Natural killer cell treated with Interleukin-12 subunit alpha and Interleukin-12 subunit beta and Interleukin-15 and Interleukin-18, amount 100 ng/mL, for 72 hours (primary cell): ENCODE measurements at regions not wholly inside any gene's neighbourhood (a gene's known extent, or its start where the extent isn't known, plus 50 kb on each side); places are given as distances from the start of the nearest gene placed in this dataset.

Experiments
- ATAC-seq, 2 donors: fragments of 150-1000 bp; cut with Tn5 transposase in 1 of 2; sonication (Bioruptor Pico), chemical (Tn5 transposase) in 1 of 2; 2 replicates each; pipeline ENCODE4 v1.10.0; 2021
- DNase-seq: peaks from one replicate; pipeline ENCODE4 v3.0.0; 2022; ENCODE audit warnings: low spot score
- H3K27ac Mint-ChIP-seq, 2 donors: 1 replicate in 1 of 2; 2 replicates in 1 of 2; pipeline ENCODE4 v1.8.0; 2022; ENCODE audit warnings: mixed read lengths in 2 of 2, mild to moderate bottlenecking in 1 of 2, moderate library complexity in 1 of 2
- H3K27me3 Mint-ChIP-seq, 2 donors: 1 replicate in 1 of 2; 2 replicates in 1 of 2; pipeline ENCODE4 v1.8.0; 2022; ENCODE audit warnings: mixed read lengths in 2 of 2
- H3K36me3 Mint-ChIP-seq: one replicate; pipeline ENCODE4 v1.8.0; 2022; ENCODE audit warnings: mixed read lengths
- H3K4me1 Mint-ChIP-seq, 2 donors: 1 replicate in 1 of 2; 2 replicates in 1 of 2; pipeline ENCODE4 v1.8.0; 2022; ENCODE audit warnings: low read depth in 2 of 2, mixed read lengths in 2 of 2, mild to moderate bottlenecking in 1 of 2
- H3K4me3 Mint-ChIP-seq: one replicate; pipeline ENCODE4 v1.8.0; 2022; ENCODE audit warnings: mixed read lengths
- H3K9me3 Mint-ChIP-seq: 2 replicates; pipeline ENCODE4 v1.8.0; 2022; ENCODE audit warnings: mixed read lengths

DNA sequence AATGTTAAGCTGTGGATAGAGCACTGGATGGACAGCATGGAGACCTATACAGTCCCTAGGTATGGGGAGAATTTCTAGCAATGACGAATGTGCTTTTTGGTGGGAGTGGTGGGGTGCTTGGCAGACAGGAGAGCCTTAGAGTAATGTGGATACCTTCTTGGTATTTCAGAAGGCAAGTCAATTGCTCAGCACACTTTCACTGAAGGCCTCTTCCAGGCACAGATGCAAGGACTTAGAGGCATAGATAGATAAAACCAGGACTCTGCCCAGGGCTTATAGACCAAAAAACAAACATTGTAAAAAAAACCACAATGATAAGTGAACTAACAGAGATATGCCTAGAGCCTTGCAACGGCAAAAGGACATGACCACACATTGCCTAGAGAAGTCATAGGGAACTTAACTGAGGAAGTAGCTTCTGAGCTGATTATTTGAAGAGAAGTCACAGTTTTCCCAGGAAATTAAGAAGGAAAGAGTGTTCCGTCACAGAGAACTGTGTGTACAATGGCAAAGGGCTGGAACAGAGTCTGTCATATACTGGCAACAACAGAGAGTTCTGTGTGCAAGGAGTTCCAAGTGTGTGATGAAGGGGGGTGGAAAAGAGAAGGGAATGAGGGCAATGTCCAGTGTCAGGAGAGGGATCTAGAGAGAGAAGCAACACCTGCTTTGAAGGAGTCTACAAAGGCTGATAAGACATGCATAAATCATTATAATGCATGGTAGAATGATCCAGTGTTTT, 65.9 kb upstream of the PICALM start:
- Mint-ChIP-seq H3K4me1 (peaks cover 28 to 36% of the 10 kb centered on the region in 2 donors), H3K9me3 (peaks cover 6% of the 10 kb centered on the region), H3K36me3 (peaks cover 4% of the 10 kb centered on the region), H3K27me3 (no peaks in the 10 kb centered on the region), H3K27ac (peak overlapping the region; percentile 7 to 66), H3K4me3 (no peak overlapping the region)
- DNase-seq (no peak), ATAC-seq (no peak)

DNA sequence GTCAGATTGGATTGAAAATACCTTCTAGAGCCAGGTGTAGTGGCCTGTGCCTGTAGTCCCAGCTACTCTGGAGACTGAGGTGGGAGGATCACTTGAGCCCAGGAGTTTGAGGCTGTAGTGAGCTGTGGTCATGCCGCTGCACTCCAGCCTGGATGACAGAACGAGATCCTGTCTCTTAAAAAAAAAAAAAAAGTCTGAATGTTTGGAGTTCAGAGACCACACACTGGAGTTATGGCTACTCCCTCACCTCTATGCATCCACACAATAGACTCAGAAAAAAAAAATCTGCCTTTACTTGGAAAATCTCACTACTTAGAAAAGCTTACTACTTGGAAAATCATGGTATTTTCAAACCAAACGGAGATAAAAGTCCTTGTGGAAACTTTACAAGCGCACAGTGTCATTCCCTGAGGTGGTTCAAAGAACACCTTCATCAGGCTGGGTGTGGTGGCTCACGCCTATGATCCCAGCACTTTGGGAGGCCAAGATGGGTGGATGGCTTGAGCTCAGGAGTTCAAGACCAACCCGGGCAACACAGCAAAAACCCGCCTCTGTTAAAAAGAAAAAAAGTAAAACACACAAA, 63.9 kb upstream of the PICALM start:
- ATAC-seq (no peak), DNase-seq (no peak)
- Mint-ChIP-seq H3K27me3 (no peaks in the 10 kb centered on the region), H3K4me1 (peaks cover 14 to 24% of the 10 kb centered on the region in 2 donors), H3K27ac (no peak overlapping the region), H3K9me3 (peaks cover 6% of the 10 kb centered on the region), H3K4me3 (no peak overlapping the region), H3K36me3 (no peaks in the 10 kb centered on the region)

DNA sequence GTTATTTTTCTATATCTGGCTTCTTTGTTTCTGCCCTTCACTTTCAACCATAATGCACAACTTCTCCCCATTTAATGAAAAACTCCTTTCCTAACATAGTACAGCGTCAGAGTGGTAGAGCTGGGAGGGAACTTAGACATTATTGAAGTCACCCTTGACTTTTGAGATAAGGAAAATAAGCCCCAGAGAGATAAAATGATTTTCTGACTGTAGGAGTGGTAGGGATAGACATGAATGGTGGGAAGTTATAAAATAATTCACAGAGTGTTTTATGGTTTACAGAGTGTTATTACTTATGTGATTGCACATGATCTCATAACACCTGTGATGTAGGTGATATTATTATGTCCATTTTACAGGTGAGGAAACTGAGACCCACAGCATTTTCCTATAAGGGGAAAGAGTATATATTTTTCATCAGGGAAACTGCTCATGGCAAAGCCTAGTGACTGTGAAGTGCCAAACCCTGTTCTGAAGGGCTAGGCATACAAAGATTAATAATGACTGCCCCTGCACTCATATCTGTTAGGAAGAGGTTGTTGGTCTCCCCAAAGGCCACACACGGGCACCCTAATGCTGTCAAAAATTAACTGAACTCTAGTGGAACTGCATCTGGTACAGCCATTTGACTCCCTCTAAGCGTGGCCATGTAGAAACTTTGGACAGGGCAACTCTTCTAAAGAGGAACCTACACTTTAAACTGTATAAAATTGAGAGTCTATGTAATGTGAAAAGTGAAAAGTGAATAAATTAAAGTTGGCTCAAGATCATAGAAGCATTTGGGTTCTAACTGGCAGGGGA, 61.1 kb upstream of the PICALM start:
- peaks cover 3% of the 10 kb centered on the region for H3K9me3 Mint-ChIP-seq
- H3K27me3 Mint-ChIP-seq: no peaks in the 10 kb centered on the region
- ATAC-seq: no peak
- H3K4me1 Mint-ChIP-seq: peaks cover 6 to 13% of the 10 kb centered on the region in 2 donors
- peak overlapping the region in 1 of 2 donors; percentile 17 for H3K27ac Mint-ChIP-seq
- no peaks in the 10 kb centered on the region for H3K36me3 Mint-ChIP-seq
- DNase-seq: no peak
- no peak overlapping the region for H3K4me3 Mint-ChIP-seq

DNA sequence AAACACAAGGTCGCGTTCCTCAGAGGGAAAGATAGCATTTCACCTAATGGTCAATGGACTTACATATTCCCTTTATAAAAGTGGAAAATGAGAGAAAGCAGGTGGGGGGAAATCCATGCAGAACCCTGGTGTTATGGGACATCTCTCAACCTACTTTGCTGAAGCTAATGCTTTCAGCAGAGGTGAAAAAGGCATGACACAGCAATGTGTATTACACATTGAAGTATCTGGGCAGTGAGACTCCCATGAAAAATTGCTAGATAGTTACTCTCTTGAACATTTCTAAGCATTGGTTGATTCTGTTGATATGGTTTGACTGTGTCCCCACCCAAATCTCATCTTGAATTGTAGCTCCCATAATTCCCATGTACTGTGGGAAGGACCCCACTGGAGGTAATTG, 60.0 kb upstream of the PICALM start:
- no peak overlapping the region for H3K27ac Mint-ChIP-seq
- ATAC-seq: no peak
- no peak overlapping the region for H3K4me3 Mint-ChIP-seq
- no peaks in the 10 kb centered on the region for H3K27me3 Mint-ChIP-seq
- no peaks in the 10 kb centered on the region for H3K9me3 Mint-ChIP-seq
- no peak for DNase-seq
- peaks cover 12 to 15% of the 10 kb centered on the region in 2 donors for H3K4me1 Mint-ChIP-seq
- H3K36me3 Mint-ChIP-seq: no peaks in the 10 kb centered on the region

DNA sequence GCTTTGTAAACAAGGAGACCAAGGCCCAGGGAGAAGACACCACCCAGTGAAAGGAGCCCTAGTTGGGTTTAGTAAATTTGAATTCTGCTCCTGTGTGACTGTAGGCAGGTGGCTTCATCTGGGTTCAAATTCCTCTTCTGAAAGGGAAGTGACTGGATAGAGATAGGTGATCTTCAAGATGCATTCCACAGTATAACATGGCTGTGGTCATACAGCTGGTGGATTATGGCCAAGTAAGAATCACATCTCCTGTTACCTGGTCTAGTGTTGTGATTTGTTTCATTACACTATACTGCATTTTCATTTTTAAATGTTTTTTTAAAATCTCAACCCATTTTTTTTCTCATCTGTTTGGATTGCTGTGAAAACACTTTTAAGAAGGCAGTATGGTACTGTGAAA, 58.0 kb upstream of the PICALM start:
- H3K4me1 Mint-ChIP-seq: peaks cover 19 to 20% of the 10 kb centered on the region in 2 donors
- H3K9me3 Mint-ChIP-seq: peaks cover 3% of the 10 kb centered on the region
- no peaks in the 10 kb centered on the region for H3K36me3 Mint-ChIP-seq
- peak overlapping the region in 1 of 2 donors; percentile 57 for H3K27ac Mint-ChIP-seq
- no peak overlapping the region for H3K4me3 Mint-ChIP-seq
- DNase-seq (no peak), ATAC-seq (no peak)
- H3K27me3 Mint-ChIP-seq: no peaks in the 10 kb centered on the region

DNA sequence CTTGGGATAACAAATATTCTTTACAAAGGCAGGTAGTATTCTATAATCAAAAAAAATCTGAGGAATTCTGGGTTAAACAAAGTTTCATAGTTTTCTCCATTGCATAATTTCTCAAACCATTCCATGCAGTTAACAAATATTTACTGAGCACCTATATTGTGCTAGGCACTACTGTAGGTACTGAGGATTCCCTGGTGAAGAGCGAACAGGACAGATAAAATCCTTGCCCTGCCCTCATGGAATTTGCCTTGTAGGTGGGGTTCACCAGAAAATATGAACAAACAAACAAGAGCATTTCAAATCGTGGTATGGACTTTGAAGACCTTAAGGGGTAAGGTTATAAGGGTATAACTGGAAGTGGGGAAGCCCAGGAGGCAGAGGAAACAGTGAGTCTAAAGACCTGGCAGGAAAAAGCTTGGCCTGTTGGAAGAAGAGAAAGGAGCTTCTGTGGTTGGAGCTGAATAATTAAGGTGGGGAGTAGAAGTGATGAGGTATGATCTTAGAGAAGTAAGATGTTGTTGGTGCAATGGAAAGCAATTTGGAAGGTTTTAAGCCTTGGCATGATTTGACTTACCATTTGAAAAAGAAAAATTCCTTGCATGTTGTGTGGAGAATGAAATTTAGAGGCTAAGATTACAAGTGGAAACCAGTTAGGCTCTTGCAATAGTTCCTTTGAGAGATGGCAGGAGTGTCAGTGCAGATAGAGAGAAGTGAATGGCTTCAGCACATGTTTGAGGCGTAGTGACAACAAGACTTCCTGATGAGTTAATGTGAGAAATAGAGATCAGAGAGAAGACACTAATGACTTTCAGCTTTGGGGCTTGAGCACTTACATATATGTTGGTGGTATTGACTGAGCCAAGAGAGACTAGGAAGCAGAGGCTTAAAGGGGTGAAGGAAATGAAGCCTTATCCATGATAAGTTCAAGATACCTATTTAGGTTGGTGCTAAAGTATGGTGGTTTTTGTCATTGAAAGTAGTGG, 55.7 kb upstream of the PICALM start:
- H3K4me3 Mint-ChIP-seq: peak overlapping the region; percentile 13
- peaks cover 3% of the 10 kb centered on the region for H3K9me3 Mint-ChIP-seq
- peak overlapping the region; percentile 4 to 17 for H3K27ac Mint-ChIP-seq
- DNase-seq (no peak), ATAC-seq (peak in 1 of 2 donors; percentile 91)
- H3K36me3 Mint-ChIP-seq: no peaks in the 10 kb centered on the region
- H3K4me1 Mint-ChIP-seq: peaks cover 16 to 20% of the 10 kb centered on the region in 2 donors
- H3K27me3 Mint-ChIP-seq: peaks cover 0 to 2% of the 10 kb centered on the region in 2 donors

DNA sequence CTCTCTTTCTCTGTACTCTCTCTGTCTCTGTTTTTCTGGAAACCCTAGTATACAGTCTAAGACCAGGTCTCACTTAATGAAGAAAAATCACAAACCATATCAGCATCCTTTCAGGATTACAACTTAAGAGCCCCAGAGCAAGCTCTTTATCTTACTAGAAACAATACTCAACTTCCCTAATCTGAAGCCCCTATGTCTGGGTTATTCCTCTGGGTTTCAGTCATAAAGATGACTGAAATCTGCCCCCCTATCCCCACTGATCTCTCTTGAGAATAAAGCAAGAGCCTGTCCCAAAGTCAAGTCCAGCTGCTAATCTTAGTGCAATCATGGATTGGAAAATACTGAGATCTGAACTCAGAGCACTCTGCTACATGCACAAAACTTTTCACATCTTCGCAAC, 53.9 kb upstream of the PICALM start:
- no peak overlapping the region for H3K4me3 Mint-ChIP-seq
- H3K27ac Mint-ChIP-seq: peak overlapping the region in 1 of 2 donors; percentile 22
- ATAC-seq (no peak), DNase-seq (no peak)
- H3K27me3 Mint-ChIP-seq: peaks cover 0 to 2% of the 10 kb centered on the region in 2 donors
- H3K9me3 Mint-ChIP-seq: peaks cover 3% of the 10 kb centered on the region
- H3K36me3 Mint-ChIP-seq: no peaks in the 10 kb centered on the region
- H3K4me1 Mint-ChIP-seq: peaks cover 18 to 22% of the 10 kb centered on the region in 2 donors

DNA sequence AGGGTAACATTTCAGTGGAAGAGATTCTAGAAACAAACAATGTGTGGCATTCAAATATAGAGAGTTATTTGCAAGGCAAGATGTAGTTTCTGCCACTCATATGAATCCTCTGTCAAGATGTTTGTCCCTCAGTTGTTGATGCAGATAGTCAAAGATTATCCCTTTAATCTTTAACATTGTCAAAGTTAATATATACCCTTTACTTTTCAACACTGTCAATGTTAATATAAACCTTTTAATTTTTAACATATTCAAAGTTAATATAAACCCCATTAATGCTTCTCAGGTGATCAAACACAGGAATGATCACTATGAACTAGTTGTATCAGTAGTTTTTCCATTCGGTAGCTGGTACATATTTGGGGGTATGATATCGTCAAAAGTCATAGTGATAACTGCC, 51.9 kb upstream of the PICALM start:
- H3K27me3 Mint-ChIP-seq: peaks cover 0 to 2% of the 10 kb centered on the region in 2 donors
- peaks cover 3% of the 10 kb centered on the region for H3K9me3 Mint-ChIP-seq
- no peaks in the 10 kb centered on the region for H3K36me3 Mint-ChIP-seq
- H3K4me3 Mint-ChIP-seq: no peak overlapping the region
- no peak for ATAC-seq
- peaks cover 36 to 42% of the 10 kb centered on the region in 2 donors for H3K4me1 Mint-ChIP-seq
- no peak overlapping the region for H3K27ac Mint-ChIP-seq
- no peak for DNase-seq

DNA sequence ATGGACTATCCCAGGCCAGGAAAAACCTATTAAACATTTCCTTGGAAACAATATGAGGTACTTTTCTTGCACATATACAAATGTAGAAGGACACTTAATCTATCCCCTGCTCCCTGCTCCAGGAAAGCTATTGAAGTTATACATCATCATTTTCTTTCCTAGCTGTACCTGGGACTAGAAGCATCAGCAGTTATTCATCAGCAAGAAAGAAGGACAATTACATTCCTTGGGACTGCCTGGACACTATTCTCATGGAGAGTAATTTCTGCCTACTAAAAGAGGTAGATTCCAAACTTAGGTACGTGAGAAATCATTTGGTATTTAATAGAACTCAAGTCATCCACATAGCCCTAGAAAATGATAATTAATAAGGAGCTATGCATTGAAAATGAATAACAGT, 51.0 kb upstream of the PICALM start:
- Mint-ChIP-seq H3K27ac (no peak overlapping the region), H3K4me3 (no peak overlapping the region), H3K27me3 (peaks cover 0 to 2% of the 10 kb centered on the region in 2 donors), H3K9me3 (peaks cover 3% of the 10 kb centered on the region), H3K4me1 (peaks cover 36 to 47% of the 10 kb centered on the region in 2 donors), H3K36me3 (no peaks in the 10 kb centered on the region)
- ATAC-seq (no peak), DNase-seq (no peak)

DNA sequence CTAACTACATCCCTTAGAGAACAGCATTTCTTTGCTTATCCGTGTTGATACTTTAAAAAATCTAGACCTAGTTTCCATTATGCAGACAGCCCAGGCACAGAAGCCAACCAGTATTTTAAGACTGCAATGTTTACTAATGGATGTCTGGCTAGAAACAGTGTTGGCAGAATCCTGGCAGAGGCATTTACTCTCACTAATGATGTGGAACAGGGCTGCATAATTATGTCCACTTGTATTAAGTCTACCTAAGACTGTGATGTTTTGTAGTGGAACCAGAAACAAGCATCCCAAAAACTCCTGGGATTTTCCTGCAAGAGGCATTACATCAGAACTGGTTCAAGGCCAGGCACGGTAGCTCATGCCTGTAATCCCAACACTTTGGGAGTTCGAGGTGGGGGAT, 50.2 kb upstream of the PICALM start:
- Mint-ChIP-seq H3K27me3 (peaks cover 0 to 2% of the 10 kb centered on the region in 2 donors), H3K4me1 (peaks cover 31 to 41% of the 10 kb centered on the region in 2 donors), H3K27ac (no peak overlapping the region), H3K4me3 (no peak overlapping the region), H3K36me3 (no peaks in the 10 kb centered on the region), H3K9me3 (peaks cover 5% of the 10 kb centered on the region)
- DNase-seq (no peak), ATAC-seq (no peak)
